HFFc6 (cell line): ENCODE measurements at regions not wholly inside any gene's neighbourhood (a gene's known extent, or its start where the extent isn't known, plus 50 kb on each side); places are given as distances from the start of the nearest gene placed in this dataset.

Source experiments
- DNase-seq: peaks from one replicate; pipeline ENCODE4 v3.0.0-alpha.2; 2018
- H3K27ac Mint-ChIP-seq: 2 replicates; pipeline ENCODE4 v1.8.0; 2020; ENCODE audit warnings: mild to moderate bottlenecking, mixed read lengths
- H3K27me3 Mint-ChIP-seq: 2 replicates; pipeline ENCODE4 v1.8.0; 2021; ENCODE audit warnings: mild to moderate bottlenecking, moderate library complexity, mixed read lengths; ENCODE audit not compliant: insufficient read depth
- H3K36me3 Mint-ChIP-seq: 2 replicates; pipeline ENCODE4 v1.8.0; 2021; ENCODE audit warnings: low read depth, mixed read lengths
- H3K4me1 Mint-ChIP-seq: 2 replicates; pipeline ENCODE4 v1.8.0; 2020; ENCODE audit warnings: low read depth, mixed read lengths
- H3K4me3 Mint-ChIP-seq: 2 replicates; pipeline ENCODE4 v1.8.0; 2020; ENCODE audit warnings: mild to moderate bottlenecking, moderate library complexity, mixed read lengths
- H3K9me3 Mint-ChIP-seq: 2 replicates; pipeline ENCODE4 v1.8.0; 2020; ENCODE audit warnings: mild to moderate bottlenecking, mixed read lengths
- TF ChIP-seq, protein P1 (sequence below): fragments of 200-600 bp; sonication (generic); IDR thresholded peaks from 2 replicates; pipeline ENCODE4 v1.5.0; 2021; ENCODE audit warnings: antibody characterized with exemption, mild to moderate bottlenecking

GRCh38 chr6:104589940-104590339 is 269.8 kb downstream of the HACE1 start:
- Mint-ChIP-seq H3K27me3 (no peaks in the 10 kb centered on the region), H3K9me3 (peaks cover 9% of the 10 kb centered on the region; the same call in 1 of the 2 replicates), H3K36me3 (no peaks in the 10 kb centered on the region), H3K4me1 (no peaks in the 10 kb centered on the region), H3K4me3 (no peak overlapping the region), H3K27ac (no peak overlapping the region)
- no peak for DNase-seq
- TF ChIP-seq, protein P1, sequence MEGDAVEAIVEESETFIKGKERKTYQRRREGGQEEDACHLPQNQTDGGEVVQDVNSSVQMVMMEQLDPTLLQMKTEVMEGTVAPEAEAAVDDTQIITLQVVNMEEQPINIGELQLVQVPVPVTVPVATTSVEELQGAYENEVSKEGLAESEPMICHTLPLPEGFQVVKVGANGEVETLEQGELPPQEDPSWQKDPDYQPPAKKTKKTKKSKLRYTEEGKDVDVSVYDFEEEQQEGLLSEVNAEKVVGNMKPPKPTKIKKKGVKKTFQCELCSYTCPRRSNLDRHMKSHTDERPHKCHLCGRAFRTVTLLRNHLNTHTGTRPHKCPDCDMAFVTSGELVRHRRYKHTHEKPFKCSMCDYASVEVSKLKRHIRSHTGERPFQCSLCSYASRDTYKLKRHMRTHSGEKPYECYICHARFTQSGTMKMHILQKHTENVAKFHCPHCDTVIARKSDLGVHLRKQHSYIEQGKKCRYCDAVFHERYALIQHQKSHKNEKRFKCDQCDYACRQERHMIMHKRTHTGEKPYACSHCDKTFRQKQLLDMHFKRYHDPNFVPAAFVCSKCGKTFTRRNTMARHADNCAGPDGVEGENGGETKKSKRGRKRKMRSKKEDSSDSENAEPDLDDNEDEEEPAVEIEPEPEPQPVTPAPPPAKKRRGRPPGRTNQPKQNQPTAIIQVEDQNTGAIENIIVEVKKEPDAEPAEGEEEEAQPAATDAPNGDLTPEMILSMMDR, result no peak

- Mint-ChIP-seq H3K4me1 (no peaks in the 10 kb centered on the region), H3K27ac (no peak overlapping the region), H3K27me3 (no peaks in the 10 kb centered on the region), H3K9me3 (peaks cover 19% of the 10 kb centered on the region), H3K36me3 (no peaks in the 10 kb centered on the region), H3K4me3 (no peak overlapping the region)
- TF ChIP-seq, protein P1, result no peak
- DNase-seq, result no peak
These were observed 274.1 kb downstream of the HACE1 start for GRCh38 chr6:104585646-104586045.

DNA sequence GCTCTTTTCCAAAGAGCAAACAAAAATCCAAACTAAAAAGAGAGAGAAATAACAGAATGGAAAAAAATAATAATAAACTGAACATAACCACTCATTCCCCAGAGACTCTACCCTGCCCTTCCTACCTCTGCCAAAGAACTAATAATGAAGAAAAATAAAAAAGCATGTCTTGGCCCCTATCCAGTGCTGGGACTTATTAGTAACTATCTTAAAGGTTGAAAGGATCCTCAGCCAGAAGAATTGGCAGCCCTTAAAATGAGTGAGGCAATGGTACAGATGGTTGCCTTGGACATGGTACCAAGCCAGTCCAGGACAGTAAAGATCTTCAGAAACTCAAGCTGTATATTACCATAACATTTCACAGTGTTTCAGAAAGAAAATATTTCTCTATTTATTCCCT is 279.3 kb downstream of the HACE1 start:
- no peaks in the 10 kb centered on the region for H3K4me1 Mint-ChIP-seq
- H3K36me3 Mint-ChIP-seq, result no peaks in the 10 kb centered on the region
- peaks cover 20% of the 10 kb centered on the region for H3K9me3 Mint-ChIP-seq
- no peak overlapping the region for H3K4me3 Mint-ChIP-seq
- no peak for DNase-seq
- no peak overlapping the region for H3K27ac Mint-ChIP-seq
- TF ChIP-seq, protein P1, result no peak
- no peaks in the 10 kb centered on the region for H3K27me3 Mint-ChIP-seq

DNA sequence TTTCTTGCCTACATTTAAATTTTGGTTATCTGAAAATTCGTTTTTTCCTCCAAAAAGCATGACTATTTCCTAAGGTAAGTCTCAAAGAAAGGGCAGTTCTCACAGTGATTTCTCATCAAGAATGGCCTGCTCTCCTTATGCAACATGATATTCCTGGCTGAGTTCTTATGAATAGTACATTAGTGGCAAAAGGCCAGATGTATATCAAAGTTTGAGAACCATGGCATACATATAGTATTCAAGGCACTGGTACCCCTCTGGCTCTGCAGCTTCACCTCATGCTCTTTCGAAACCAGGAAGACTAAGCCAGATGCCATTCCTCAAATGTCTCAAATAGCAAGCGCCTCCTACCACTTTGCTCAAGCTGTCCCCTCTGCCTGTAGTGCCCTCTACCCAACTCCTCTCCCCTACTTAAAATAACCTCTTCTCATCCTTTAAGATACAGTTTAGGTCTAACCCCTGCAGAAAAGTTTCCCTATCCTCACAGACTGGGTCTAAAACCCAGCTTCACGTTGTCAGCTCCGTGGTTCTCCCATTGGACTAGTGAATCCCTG is 280.3 kb downstream of the HACE1 start:
- H3K36me3 Mint-ChIP-seq, result no peaks in the 10 kb centered on the region
- H3K27ac Mint-ChIP-seq, result no peak overlapping the region
- H3K9me3 Mint-ChIP-seq, result peaks cover 14% of the 10 kb centered on the region
- no peaks in the 10 kb centered on the region for H3K4me1 Mint-ChIP-seq
- no peaks in the 10 kb centered on the region for H3K27me3 Mint-ChIP-seq
- no peak overlapping the region for H3K4me3 Mint-ChIP-seq
- TF ChIP-seq, protein P1, result no peak
- no peak for DNase-seq

- H3K9me3 Mint-ChIP-seq, result peaks cover 20% of the 10 kb centered on the region
- TF ChIP-seq, protein P1, result no peak
- no peaks in the 10 kb centered on the region for H3K36me3 Mint-ChIP-seq
These were observed 284.2 kb downstream of the HACE1 start for GRCh38 chr6:104575536-104575935.

More at GRCh38 chr6:104575536-104575935, 284.2 kb downstream of the HACE1 start:
- no peaks in the 10 kb centered on the region for H3K4me1 Mint-ChIP-seq
- DNase-seq, result no peak
- no peaks in the 10 kb centered on the region for H3K27me3 Mint-ChIP-seq
- H3K27ac Mint-ChIP-seq, result no peak overlapping the region
- H3K4me3 Mint-ChIP-seq, result no peak overlapping the region
